ENCODE measurements at regions not wholly inside any gene's neighbourhood (a gene's known extent, or its start where the extent isn't known, plus 50 kb on each side); places are given as distances from the start of the nearest gene placed in this dataset.
A peak's percentile ranks its signal among the peaks of the same experiment; 100 is the strongest.

DNA sequence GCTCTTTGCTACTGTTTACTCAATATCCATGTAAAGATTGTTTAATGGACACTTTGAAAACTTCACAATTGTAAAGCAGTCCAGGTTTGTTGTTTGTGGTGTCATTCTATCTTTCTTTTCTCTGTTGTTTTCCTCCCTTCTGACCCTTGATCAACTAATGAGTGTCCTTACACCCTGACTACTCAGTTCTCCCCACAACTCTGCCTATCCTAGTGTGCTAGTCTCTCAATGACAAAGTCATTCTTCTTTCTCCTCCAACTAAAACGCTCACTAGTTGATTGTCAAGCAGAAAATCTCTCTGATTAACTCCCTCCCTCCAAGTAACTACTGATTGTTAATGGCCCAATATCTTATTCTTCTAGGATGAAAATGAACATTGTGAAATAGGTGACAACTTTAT is 148.5 kb upstream of the FBXO33 start:
- FAIRE-seq, result no peak
- no peak for TF ChIP-seq CEBPB (IDR thresholded peaks at IDR 0.05)
- no peak for TF ChIP-seq FOSB (CRISPR knock-in tag; IDR thresholded peaks at IDR 0.05)
- TF ChIP-seq CBX8 (IDR thresholded peaks at IDR 0.05), result no peak
- no peak for TF ChIP-seq EP300 (IDR thresholded peaks at IDR 0.05)
- no peak for TF ChIP-seq BHLHE40 (IDR thresholded peaks at IDR 0.05; ENCODE audit: low read depth, low read length)
- no peak for TF ChIP-seq MAZ (IDR thresholded peaks at IDR 0.05; ENCODE audit: borderline replicate concordance, low read depth, low read length)
- no peak for TF ChIP-seq HOXA7 (CRISPR knock-in tag; IDR thresholded peaks at IDR 0.05)
- TF ChIP-seq FOXS1 (CRISPR knock-in tag; IDR thresholded peaks at IDR 0.05), result no peak
- no peak for TF ChIP-seq ESRRA (IDR thresholded peaks at IDR 0.05; ENCODE audit: borderline replicate concordance, low read length)
- TF ChIP-seq NPAS2 (CRISPR knock-in tag; IDR thresholded peaks at IDR 0.05; ENCODE audit: borderline replicate concordance), result no peak
- no peak for TF ChIP-seq EHMT2 (IDR thresholded peaks at IDR 0.05; ENCODE audit: low read depth)
- H3K9me3 ChIP-seq, result no peaks in the 10 kb centered on the region; the same call in 2 of the 3 replicates
- no peak overlapping the region for H3K4me3 ChIP-seq
- 6% methylated on average over 1 of the region's 1 CpG for WGBS (ENCODE audit: missing lambda C conversion rate)
- no peaks in the 10 kb centered on the region for H3K4me1 ChIP-seq
- H3K27ac ChIP-seq, result no peak overlapping the region
- no peak for DNase-seq (ENCODE audit: low read depth in 1 of 2, low spot score in 1 of 2)
- no peak for ATAC-seq
- ChIA-PET POLR2A (no interaction called here), CTCF (no interaction called here)
- H3K4me2 ChIP-seq, result no peak overlapping the region

DNA sequence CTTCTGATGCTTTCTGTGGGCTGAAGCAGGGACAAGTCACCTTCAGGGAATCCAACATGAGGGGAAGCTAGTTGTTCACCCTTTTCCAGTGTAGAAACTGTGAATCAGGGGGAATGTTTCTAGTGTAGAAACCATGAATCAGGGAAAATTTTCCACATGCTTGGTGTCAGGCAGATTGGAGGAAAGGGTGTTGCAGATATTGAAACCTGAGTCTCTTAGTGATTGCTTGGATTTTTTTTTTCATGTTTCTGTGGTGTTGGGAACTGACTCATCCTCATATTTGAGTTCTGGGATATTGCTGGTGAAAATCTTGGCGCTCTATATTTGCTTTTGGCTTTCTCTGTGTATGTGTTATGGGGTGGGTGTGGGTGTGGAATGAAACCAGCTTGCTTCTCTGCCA is 144.5 kb upstream of the FBXO33 start:
- ATAC-seq (no peak), FAIRE-seq (no peak), DNase-seq (ENCODE audit: low read depth in 1 of 2, low spot score in 1 of 2) (no peak)
- Histone ChIP-seq H3K4me2 (no peak overlapping the region), H3K9me3 (no peaks in the 10 kb centered on the region; the same call in 2 of the 3 replicates), H3K27ac (no peak overlapping the region), H3K4me1 (no peaks in the 10 kb centered on the region), H3K4me3 (no peak overlapping the region)
- WGBS (ENCODE audit: missing lambda C conversion rate), result 4% methylated on average over 1 of the region's 1 CpG
- TF ChIP-seq, protein P1, sequence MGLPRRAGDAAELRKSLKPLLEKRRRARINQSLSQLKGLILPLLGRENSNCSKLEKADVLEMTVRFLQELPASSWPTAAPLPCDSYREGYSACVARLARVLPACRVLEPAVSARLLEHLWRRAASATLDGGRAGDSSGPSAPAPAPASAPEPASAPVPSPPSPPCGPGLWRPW (IDR thresholded peaks at IDR 0.05), result no peak
- TF ChIP-seq HOXB13 (CRISPR knock-in tag; IDR thresholded peaks at IDR 0.05; ENCODE audit: low read depth) (no peak), EHF (CRISPR knock-in tag; IDR thresholded peaks at IDR 0.05) (no peak)
- ChIA-PET CTCF (no interaction called here), POLR2A (no interaction called here)

DNA sequence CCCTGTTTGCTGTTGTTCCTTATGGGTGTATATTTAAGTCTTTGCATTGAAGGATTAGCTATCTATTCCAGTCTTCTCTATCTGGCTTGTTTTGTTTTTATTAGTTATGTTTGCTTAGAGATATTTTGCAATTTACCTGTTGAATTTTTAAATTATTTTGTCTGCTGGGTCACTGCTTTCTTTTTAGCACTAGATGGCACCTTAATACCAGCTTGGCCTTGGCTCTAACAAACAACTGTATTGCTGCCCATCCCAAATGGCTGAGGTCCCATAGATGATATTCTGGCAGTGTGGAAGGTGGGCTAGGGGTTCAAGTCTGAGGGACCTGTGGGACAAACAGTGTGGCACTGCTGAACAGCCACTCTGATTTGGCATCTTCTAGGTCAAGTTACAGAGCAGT is 144.0 kb upstream of the FBXO33 start:
- H3K27ac ChIP-seq, result no peak overlapping the region
- no peaks in the 10 kb centered on the region; the same call in 2 of the 3 replicates for H3K9me3 ChIP-seq
- FAIRE-seq, result no peak
- no peaks in the 10 kb centered on the region for H3K4me1 ChIP-seq
- H3K4me3 ChIP-seq, result no peak overlapping the region
- ChIA-PET CTCF (no interaction called here), POLR2A (no interaction called here)
- DNase-seq (ENCODE audit: low read depth in 1 of 2, low spot score in 1 of 2), result no peak
- no peak for TF ChIP-seq EHF (CRISPR knock-in tag; IDR thresholded peaks at IDR 0.05)
- TF ChIP-seq HOXB5 (CRISPR knock-in tag; IDR thresholded peaks at IDR 0.05), result no peak
- TF ChIP-seq RAD21 (conservative IDR thresholded peaks at IDR 0.05 in 1 of 2, IDR thresholded peaks at IDR 0.05 in 1 of 2), result peak in 1 of 2 experiments; percentile 18; a peak in 1 of 5 replicates
- no peak for TF ChIP-seq PHF8 (IDR thresholded peaks at IDR 0.05; ENCODE audit: borderline replicate concordance, low read depth)
- TF ChIP-seq, protein P2, sequence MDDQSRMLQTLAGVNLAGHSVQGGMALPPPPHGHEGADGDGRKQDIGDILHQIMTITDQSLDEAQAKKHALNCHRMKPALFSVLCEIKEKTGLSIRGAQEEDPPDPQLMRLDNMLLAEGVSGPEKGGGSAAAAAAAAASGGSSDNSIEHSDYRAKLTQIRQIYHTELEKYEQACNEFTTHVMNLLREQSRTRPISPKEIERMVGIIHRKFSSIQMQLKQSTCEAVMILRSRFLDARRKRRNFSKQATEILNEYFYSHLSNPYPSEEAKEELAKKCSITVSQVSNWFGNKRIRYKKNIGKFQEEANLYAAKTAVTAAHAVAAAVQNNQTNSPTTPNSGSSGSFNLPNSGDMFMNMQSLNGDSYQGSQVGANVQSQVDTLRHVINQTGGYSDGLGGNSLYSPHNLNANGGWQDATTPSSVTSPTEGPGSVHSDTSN (IDR thresholded peaks at IDR 0.05), result no peak
- no peak for ATAC-seq
- no peak overlapping the region for H3K4me2 ChIP-seq

DNA sequence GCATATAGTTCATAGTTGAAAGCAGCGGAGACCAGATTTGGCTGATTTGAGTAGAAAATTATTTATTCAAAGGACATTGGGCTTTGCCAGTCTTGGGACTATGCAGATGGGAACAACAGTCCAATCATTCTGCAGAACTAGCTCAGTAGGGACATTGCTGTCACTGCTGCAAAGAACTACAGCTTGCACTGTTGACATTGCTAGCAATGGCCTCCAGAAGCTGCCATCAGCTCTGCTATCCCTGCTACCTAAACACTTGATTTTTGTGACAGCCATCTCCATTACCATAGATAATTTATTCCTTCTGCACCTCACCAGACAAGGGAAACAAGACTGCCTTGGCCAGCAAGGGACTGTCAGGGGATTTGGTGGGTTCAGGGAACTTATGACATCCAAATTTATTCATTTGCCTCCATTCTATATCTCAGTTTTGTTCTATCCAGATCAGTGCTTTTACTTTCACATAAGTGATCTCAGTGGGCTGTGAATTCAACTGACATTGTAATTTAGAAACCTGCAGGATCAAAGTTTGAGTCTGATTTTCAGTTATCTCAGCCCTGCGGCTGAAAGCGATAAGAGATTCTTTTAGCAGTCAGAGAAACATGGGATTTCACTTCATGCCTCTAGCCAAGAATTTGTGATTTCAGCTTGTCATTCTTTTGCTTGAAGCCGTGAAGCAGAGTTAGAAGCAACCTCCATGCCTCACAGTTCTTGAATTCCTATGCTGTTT is 136.7 kb upstream of the FBXO33 start:
- no peak overlapping the region for H3K4me2 ChIP-seq
- ATAC-seq (no peak), FAIRE-seq (no peak), DNase-seq (ENCODE audit: low read depth in 1 of 2, low spot score in 1 of 2) (no peak)
- H3K9me3 ChIP-seq, result no peaks in the 10 kb centered on the region
- TF ChIP-seq PHF8 (IDR thresholded peaks at IDR 0.05; ENCODE audit: borderline replicate concordance, low read depth), result no peak
- TF ChIP-seq ZSCAN20 (CRISPR knock-in tag; IDR thresholded peaks at IDR 0.05), result no peak
- no peak for TF ChIP-seq RARB (CRISPR knock-in tag; IDR thresholded peaks at IDR 0.05)
- no peak for TF ChIP-seq CHD4 (IDR thresholded peaks at IDR 0.05; ENCODE audit: borderline replicate concordance)
- TF ChIP-seq FOSB (CRISPR knock-in tag; IDR thresholded peaks at IDR 0.05), result no peak
- TF ChIP-seq, protein P3, sequence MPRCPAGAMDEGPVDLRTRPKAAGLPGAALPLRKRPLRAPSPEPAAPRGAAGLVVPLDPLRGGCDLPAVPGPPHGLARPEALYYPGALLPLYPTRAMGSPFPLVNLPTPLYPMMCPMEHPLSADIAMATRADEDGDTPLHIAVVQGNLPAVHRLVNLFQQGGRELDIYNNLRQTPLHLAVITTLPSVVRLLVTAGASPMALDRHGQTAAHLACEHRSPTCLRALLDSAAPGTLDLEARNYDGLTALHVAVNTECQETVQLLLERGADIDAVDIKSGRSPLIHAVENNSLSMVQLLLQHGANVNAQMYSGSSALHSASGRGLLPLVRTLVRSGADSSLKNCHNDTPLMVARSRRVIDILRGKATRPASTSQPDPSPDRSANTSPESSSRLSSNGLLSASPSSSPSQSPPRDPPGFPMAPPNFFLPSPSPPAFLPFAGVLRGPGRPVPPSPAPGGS (IDR thresholded peaks at IDR 0.05), result no peak
- ChIA-PET CTCF (no interaction called here), POLR2A (no interaction called here)
- WGBS (ENCODE audit: missing lambda C conversion rate), result 49% methylated on average over 4 of the region's 4 CpGs
- no peak overlapping the region for H3K4me3 ChIP-seq
- no peak overlapping the region for H3K27ac ChIP-seq
- no peaks in the 10 kb centered on the region for H3K4me1 ChIP-seq

Measured in A549 (cell line).